Uterus (tissue), 3 donors: ENCODE measurements at regions not wholly inside any gene's neighbourhood (a gene's known extent, or its start where the extent isn't known, plus 50 kb on each side); places are given as distances from the start of the nearest gene placed in this dataset.

Experiments used
- DNase-seq, 2 donors: peaks; one replicate each; pipeline ENCODE4 v3.0.0-alpha.2; 2019 to 2020
- H3K27ac ChIP-seq, 2 donors: fragments of 200-600 bp; sonication (generic); 1 replicate in 1 of 2; 2 replicates in 1 of 2; pipeline ENCODE4 v1.5.1; 2016 to 2018
- H3K27me3 ChIP-seq, 2 donors: fragments of 200-600 bp; sonication (generic); one replicate each; pipeline ENCODE4 v1.5.1; 2018 to 2019; ENCODE audit warnings: control low read depth in 1 of 2
- H3K36me3 ChIP-seq, 2 donors: fragments of 200-600 bp; sonication (generic); one replicate each; pipeline ENCODE4 v1.5.1; 2019; ENCODE audit warnings: control low read depth in 1 of 2
- H3K4me1 ChIP-seq, 2 donors: fragments of 200-600 bp; sonication (generic); one replicate each; pipeline ENCODE4 v1.5.1; 2018 to 2019; ENCODE audit warnings: control low read depth in 1 of 2
- H3K4me3 ChIP-seq, 2 donors: fragments of 200-600 bp; sonication (generic); 1 replicate in 1 of 2; 2 replicates in 1 of 2; pipeline ENCODE4 v1.5.1; 2018 to 2019; ENCODE audit warnings: mild to moderate bottlenecking in 1 of 2
- H3K9me3 ChIP-seq, 2 donors: fragments of 200-600 bp; sonication (generic); one replicate each; pipeline ENCODE4 v1.5.1; 2019; ENCODE audit warnings: control low read depth in 1 of 2
- CTCF ChIP-seq, 4 experiments: fragments of 200-600 bp in 2 of 4; fragments of 450-650 bp in 2 of 4; sonication (generic) in 2 of 4; IDR thresholded peaks; one replicate each; pipeline ENCODE4 v1.5.1; 2016 to 2019; ENCODE audit warnings: antibody characterized with exemption in 4 of 4, mild to moderate bottlenecking in 2 of 4, moderate library complexity in 1 of 4
- POLR2A ChIP-seq, 2 donors: fragments of 450-650 bp; IDR thresholded peaks; one replicate each; pipeline ENCODE4 v1.6.1; 2016; ENCODE audit warnings: antibody characterized with exemption in 2 of 2, mild to moderate bottlenecking in 1 of 2, moderate library complexity in 1 of 2
- intact Hi-C: fragments of 100-400 bp; cut with DNase I; formaldehyde crosslinking; loops from one replicate; pipeline ENCODE4 v1.15.1; 2023; ENCODE audit warnings: low total_unique reads
- donor health status: DM: yes; HTN: yes; CAD: no.

GRCh38 chr1:239630767-239631166 is 244.4 kb downstream of the CHRM3 start:
- intact Hi-C loops, result no loop called here
- H3K27me3 ChIP-seq, result no peaks in the 10 kb centered on the region
- TF ChIP-seq CTCF (IDR thresholded peaks at IDR 0.05) (no peak), POLR2A (IDR thresholded peaks at IDR 0.05) (no peak)

GRCh38 chr1:239633432-239633831 is 247.1 kb downstream of the CHRM3 start:
- Histone ChIP-seq H3K4me1 (no peaks in the 10 kb centered on the region), H3K9me3 (no peaks in the 10 kb centered on the region), H3K27me3 (no peaks in the 10 kb centered on the region), H3K27ac (no peak overlapping the region), H3K36me3 (no peaks in the 10 kb centered on the region), H3K4me3 (no peak overlapping the region)
- DNase-seq, result no peak
- TF ChIP-seq POLR2A (IDR thresholded peaks at IDR 0.05) (no peak), CTCF (IDR thresholded peaks at IDR 0.05) (no peak)
- intact Hi-C loops, result no loop called here

More at GRCh38 chr1:239630767-239631166, 244.4 kb downstream of the CHRM3 start:
- Histone ChIP-seq H3K4me3 (no peak overlapping the region), H3K27ac (no peak overlapping the region), H3K4me1 (no peaks in the 10 kb centered on the region), H3K9me3 (no peaks in the 10 kb centered on the region), H3K36me3 (no peaks in the 10 kb centered on the region)
- DNase-seq, result no peak

- Histone ChIP-seq H3K36me3 (no peaks in the 10 kb centered on the region), H3K4me1 (no peaks in the 10 kb centered on the region), H3K27me3 (no peaks in the 10 kb centered on the region), H3K9me3 (no peaks in the 10 kb centered on the region), H3K27ac (no peak overlapping the region), H3K4me3 (no peak overlapping the region)
- intact Hi-C loops, result no loop called here
- TF ChIP-seq CTCF (IDR thresholded peaks at IDR 0.05) (no peak), POLR2A (IDR thresholded peaks at IDR 0.05) (no peak)
- no peak for DNase-seq
These were observed 248.9 kb downstream of the CHRM3 start for GRCh38 chr1:239635276-239635675.

- DNase-seq, result no peak
- intact Hi-C loops, result no loop called here
These were observed 250.0 kb downstream of the CHRM3 start for GRCh38 chr1:239636347-239636746.

GRCh38 chr1:239644604-239645003 is 258.2 kb downstream of the CHRM3 start:
- Histone ChIP-seq H3K27ac (no peak overlapping the region), H3K4me3 (no peak overlapping the region), H3K27me3 (no peaks in the 10 kb centered on the region), H3K4me1 (no peaks in the 10 kb centered on the region), H3K9me3 (no peaks in the 10 kb centered on the region), H3K36me3 (no peaks in the 10 kb centered on the region)
- intact Hi-C loops, result no loop called here
- no peak for DNase-seq
- TF ChIP-seq CTCF (IDR thresholded peaks at IDR 0.05) (no peak), POLR2A (IDR thresholded peaks at IDR 0.05) (no peak)

More at GRCh38 chr1:239636347-239636746, 250.0 kb downstream of the CHRM3 start:
- no peaks in the 10 kb centered on the region for H3K36me3 ChIP-seq
- H3K27ac ChIP-seq, result no peak overlapping the region
- H3K4me3 ChIP-seq, result no peak overlapping the region
- H3K4me1 ChIP-seq, result no peaks in the 10 kb centered on the region
- TF ChIP-seq POLR2A (IDR thresholded peaks at IDR 0.05) (no peak), CTCF (IDR thresholded peaks at IDR 0.05) (no peak)
- H3K27me3 ChIP-seq, result no peaks in the 10 kb centered on the region
- H3K9me3 ChIP-seq, result no peaks in the 10 kb centered on the region
